ELF-1 (cell line): ENCODE measurements at regions not wholly inside any gene's neighbourhood (a gene's known extent, or its start where the extent isn't known, plus 50 kb on each side); places are given as distances from the start of the nearest gene placed in this dataset.
"Not testable (repeated sequence)": the region's sequence is repeated elsewhere in the genome, so short reads cannot be mapped to it uniquely, and the experiment has no call there.

ENCODE experiments used
- DNase-seq: peaks from one replicate; pipeline ENCODE4 v3.0.0-alpha.2; 2016; ENCODE audit warnings: low read depth, low spot score

- no peak for DNase-seq
Measured at GRCh38 chr13:21911646-21912298, 240.9 kb downstream of the FGF9 start.

GRCh38 chr13:21913010-21913409, 242.1 kb downstream of the FGF9 start:
- DNase-seq: peak; percentile 64

- no peak for DNase-seq
Measured at GRCh38 chr13:21917086-21918015, 246.5 kb downstream of the FGF9 start.

- not testable (repeated sequence) for DNase-seq
Measured at GRCh38 chr13:21920802-21921201, 249.9 kb downstream of the FGF9 start.

GRCh38 chr13:21924958-21925357, 254.1 kb downstream of the FGF9 start:
- no peak for DNase-seq

- no peak for DNase-seq
Measured at GRCh38 chr13:21925720-21926119, 254.8 kb downstream of the FGF9 start.

GRCh38 chr13:21929400-21929799, 258.5 kb downstream of the FGF9 start:
- DNase-seq: peak; percentile 49

- DNase-seq: no peak
Measured at GRCh38 chr13:21930536-21930935, 259.7 kb downstream of the FGF9 start.

GRCh38 chr13:21932578-21932977, 261.7 kb downstream of the FGF9 start:
- DNase-seq: no peak

GRCh38 chr13:21932996-21933395, 262.1 kb downstream of the FGF9 start:
- no peak for DNase-seq

GRCh38 chr13:21934284-21934683, 263.4 kb downstream of the FGF9 start:
- no peak for DNase-seq

GRCh38 chr13:21936674-21937073, 265.8 kb downstream of the FGF9 start:
- no peak for DNase-seq

GRCh38 chr13:21938168-21938567, 267.3 kb downstream of the FGF9 start:
- no peak for DNase-seq

- no peak for DNase-seq
Measured at GRCh38 chr13:21938636-21939035, 267.8 kb downstream of the FGF9 start.

- DNase-seq: no peak
Measured at GRCh38 chr13:21942061-21942460, 271.2 kb downstream of the FGF9 start.

GRCh38 chr13:21944610-21945009, 273.7 kb downstream of the FGF9 start:
- DNase-seq: no peak

- DNase-seq: no peak
Measured at GRCh38 chr13:21945195-21945594, 274.3 kb downstream of the FGF9 start.

- no peak for DNase-seq
Measured at GRCh38 chr13:21946964-21947363, 276.1 kb downstream of the FGF9 start.

GRCh38 chr13:21948769-21949474, 278.0 kb downstream of the FGF9 start:
- no peak for DNase-seq

GRCh38 chr13:21949818-21950429, 279.1 kb downstream of the FGF9 start:
- no peak for DNase-seq

GRCh38 chr13:21956666-21957065, 285.8 kb downstream of the FGF9 start:
- DNase-seq: no peak

GRCh38 chr13:21957833-21958232, 287.0 kb downstream of the FGF9 start:
- no peak for DNase-seq
